ENCODE measurements at regions not wholly inside any gene's neighbourhood (a gene's known extent, or its start where the extent isn't known, plus 50 kb on each side); places are given as distances from the start of the nearest gene placed in this dataset.

DNA sequence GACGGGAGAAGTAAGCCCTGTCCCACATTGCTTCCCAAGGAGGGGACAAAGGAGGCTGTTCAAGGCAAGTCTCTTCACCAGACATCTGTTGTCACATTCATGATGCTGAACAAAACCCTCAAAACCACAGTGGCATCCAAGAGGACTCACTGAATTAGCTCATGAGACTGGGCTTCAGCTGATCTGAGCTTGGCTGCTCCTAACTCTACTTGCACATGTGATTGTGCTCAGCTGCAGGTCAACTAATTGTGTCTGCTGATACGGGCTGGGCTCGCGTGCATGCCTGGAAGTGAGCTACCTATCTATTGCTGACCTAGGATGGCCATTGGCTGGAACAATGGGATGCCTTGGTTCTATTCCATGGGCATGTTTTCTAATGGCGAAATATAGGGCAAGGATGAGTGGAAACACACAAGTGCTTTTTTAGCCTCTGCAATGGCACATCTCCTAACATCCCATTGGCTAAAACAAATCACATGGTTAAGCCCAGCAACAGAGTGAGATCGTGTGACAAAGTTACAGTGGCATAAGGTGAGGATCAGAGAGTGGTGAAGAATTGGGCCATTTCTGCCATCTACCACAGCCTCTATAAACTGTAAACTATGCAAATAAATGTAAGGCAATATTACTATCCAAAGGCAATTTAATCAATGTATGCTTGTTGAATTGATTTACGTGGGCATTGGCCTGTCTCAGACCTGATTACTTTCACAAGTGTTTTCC, 52.9 kb upstream of the CAPN13 start:
- DNase-seq (ENCODE audit: low spot score): peak; percentile 8
